K562 (cell line): ENCODE measurements at regions not wholly inside any gene's neighbourhood (a gene's known extent, or its start where the extent isn't known, plus 50 kb on each side); places are given as distances from the start of the nearest gene placed in this dataset.

Experiments
- ATAC-seq: fragments of 200-7000 bp; cut with Tn5 transposase; 3 replicates; pipeline ENCODE4 v1.9.1; 2020; ENCODE audit warnings: moderate library complexity
- BruUV-seq: library from RNA; stranded (reverse); fragments of 400-500 nt; replicated peaks from 2 replicates; lab custom pipeline; 2021; lab: Mats Ljungman, UMichigan
- CTCF ChIA-PET: fragments of 300-600 bp; formaldehyde crosslinking; extraction: SDS; loops from one replicate; lab custom pipeline; 2021; ENCODE audit warnings: low intra/inter-chr PET ratio; lab: Yijun Ruan, JAX
- POLR2A ChIA-PET: fragments of 300-600, 350-650 bp; sonication (Branson Sonifier 250); formaldehyde crosslinking; extraction: SDS; loops from one replicate; lab custom pipeline; 2021; ENCODE audit warnings: antibody characterized with exemption, inconsistent platforms; lab: Yijun Ruan, JAX
- DNase-seq, 4 experiments: peaks; one replicate each; pipeline versions ENCODE4 v3.0.0 to v3.0.0-alpha.2; 2011 to 2018; ENCODE audit warnings: low spot score in 3 of 4, mixed read lengths in 3 of 4; ENCODE audit errors: extremely low read depth in 1 of 4
- FAIRE-seq: peaks from 2 replicates; lab custom pipeline; 2011; peaks lifted over from hg19 to GRCh38; lab: Jason Lieb, UNC
- H2AFZ ChIP-seq: 2 replicates; pipeline ENCODE4 v1.6.0; 2011; ENCODE audit warnings: low read depth, low read length, control low read depth, inconsistent platforms
- H3K27ac ChIP-seq: fragments of 200-600 bp; 3 replicates; pipeline ENCODE4 v1.8.0; 2011; ENCODE audit warnings: low read depth, mild to moderate bottlenecking, control low read depth, inconsistent platforms, low read length, moderate library complexity, mixed read lengths; ENCODE audit errors: extremely low read depth
- H3K27me3 ChIP-seq, 2 experiments: fragments of 300-600 bp in 1 of 2; 2 replicates in 1 of 2; 3 replicates in 1 of 2; pipeline versions ENCODE4 v1.6.0 to v1.8.0; 2011; ENCODE audit warnings: inconsistent platforms in 2 of 2, low read length in 2 of 2, mild to moderate bottlenecking in 1 of 2, mixed read lengths in 1 of 2, moderate library complexity in 1 of 2; ENCODE audit not compliant: control insufficient read depth in 2 of 2, insufficient read depth in 2 of 2
- H3K36me3 ChIP-seq: fragments of 300-600 bp; 3 replicates; pipeline ENCODE4 v1.8.0; 2011; ENCODE audit warnings: mild to moderate bottlenecking, low read length, inconsistent platforms; ENCODE audit not compliant: control insufficient read depth, insufficient read depth
- H3K4me1 ChIP-seq, 2 experiments: fragments of 200-600 bp in 1 of 2; replicated peaks in 1 of 2; 2 replicates in 1 of 2; 3 replicates in 1 of 2; pipeline versions ENCODE4 v1.5.1 to v1.8.0; 2011; ENCODE audit warnings: inconsistent platforms in 2 of 2, low read length in 2 of 2, mild to moderate bottlenecking in 1 of 2, mixed read lengths in 1 of 2, moderate library complexity in 1 of 2; ENCODE audit not compliant: control insufficient read depth in 2 of 2, insufficient read depth in 2 of 2
- H3K4me2 ChIP-seq: 2 replicates; pipeline ENCODE4 v1.6.1; 2011; ENCODE audit warnings: low read length, control low read depth, inconsistent platforms, mixed read lengths; ENCODE audit not compliant: insufficient read depth
- H3K4me3 ChIP-seq: fragments of 200-600 bp; sonication (generic), shearing (Covaris generic); 2 replicates; pipeline ENCODE4 v1.5.1; 2016; ENCODE audit warnings: control low read depth, inconsistent platforms
- H3K79me2 ChIP-seq: fragments of 200-600 bp; 3 replicates; pipeline ENCODE4 v1.8.0; 2011; ENCODE audit warnings: low read length, inconsistent platforms; ENCODE audit not compliant: control insufficient read depth, insufficient read depth
- H3K9ac ChIP-seq, 2 experiments: 2 replicates each; pipeline versions ENCODE4 v1.6.0 to v1.6.1; 2011; ENCODE audit warnings: low read depth in 2 of 2, low read length in 2 of 2, control low read depth in 1 of 2, inconsistent platforms in 1 of 2, mild to moderate bottlenecking in 1 of 2, mixed read lengths in 1 of 2; ENCODE audit not compliant: insufficient read depth in 1 of 2
- H3K9me1 ChIP-seq: one replicate; pipeline ENCODE4 v1.6.0; 2011; ENCODE audit warnings: inconsistent platforms, mild to moderate bottlenecking, low read length, moderate library complexity; ENCODE audit not compliant: control insufficient read depth, insufficient read depth
- H3K9me3 ChIP-seq: replicated peaks from 2 replicates; pipeline ENCODE4 v1.5.1; 2011; ENCODE audit warnings: low read depth, low read length, inconsistent platforms; ENCODE audit not compliant: control insufficient read depth, insufficient read depth
- H4K20me1 ChIP-seq: replicated peaks from 2 replicates; pipeline ENCODE4 v1.6.1; 2011; ENCODE audit warnings: low read length, inconsistent platforms, mixed read lengths; ENCODE audit not compliant: control insufficient read depth, insufficient read depth
- ARNT ChIP-seq, 2 experiments: fragments of 450-650 bp; IDR thresholded peaks; 2 replicates each; pipeline ENCODE4 v1.6.1; 2016; ENCODE audit warnings: mild to moderate bottlenecking in 1 of 2
- BACH1 ChIP-seq: fragments of 200-800 bp; sonication (Bioruptor generic); IDR thresholded peaks from 2 replicates; pipeline ENCODE4 v1.6.1; 2016; ENCODE audit warnings: missing genetic modification characterization, missing compliant biosample characterization
- CCAR2 ChIP-seq: fragments of 200-400 bp; formaldehyde crosslinking; IDR thresholded peaks from 2 replicates; pipeline ENCODE4 v1.6.1; 2017; ENCODE audit warnings: mild to moderate bottlenecking, low read depth, low read length
- HDGF ChIP-seq: fragments of 450-650 bp; IDR thresholded peaks from 2 replicates; pipeline ENCODE4 v1.6.1; 2016
- PPARD ChIP-seq: fragments of 250-450 bp; sonication (Bioruptor Pico); IDR thresholded peaks from 2 replicates; pipeline ENCODE4 v1.8.0; 2022; ENCODE audit warnings: inconsistent platforms, mild to moderate bottlenecking, moderate library complexity
- SIN3A ChIP-seq, 2 experiments: fragments of 150-350 bp in 1 of 2; IDR thresholded peaks; 2 replicates each; pipeline ENCODE4 v1.6.1; 2011 to 2016; ENCODE audit warnings: borderline replicate concordance in 2 of 2, low read depth in 2 of 2, low read length in 2 of 2, mild to moderate bottlenecking in 2 of 2, moderate library complexity in 2 of 2; ENCODE audit not compliant: control insufficient read depth in 1 of 2
- WHSC1 ChIP-seq: IDR thresholded peaks from one replicate; pipeline ENCODE4 v1.6.1; 2012; ENCODE audit warnings: low read length, control low read depth, inconsistent platforms
- ZNF263 ChIP-seq: sonication (generic); formaldehyde crosslinking; IDR thresholded peaks from 2 replicates; pipeline ENCODE4 v1.8.0; 2022; ENCODE audit warnings: mild to moderate bottlenecking, missing genetic modification reagents, borderline replicate concordance
- WGBS: fragments of 100-300 bp; shearing (Covaris generic); methylation state at CpG from one replicate; pipeline ENCODE4 v1.1.6; 2016; ENCODE audit warnings: low coverage, mixed read lengths; ENCODE audit not compliant: insufficient coverage; ENCODE audit errors: missing lambda C conversion rate; 5-methylcytosine and 5-hydroxymethylcytosine counted together
- in situ Hi-C: fragments of 300-500 bp; cut with MboI; formaldehyde crosslinking; loops from 4 replicates; pipeline ENCODE4 v1.15.0; 2018; ENCODE audit warnings: inconsistent platforms, mixed read lengths
- intact Hi-C: fragments of 100-400 bp; cut with micrococcal nuclease; formaldehyde crosslinking; loops from 2 replicates; pipeline ENCODE4 v1.14.2; 2022
- TF ChIP-seq, protein P1 (sequence below), 2 experiments: fragments of 450-650 bp in 1 of 2; sonication (generic) in 1 of 2; formaldehyde crosslinking in 1 of 2; IDR thresholded peaks in 1 of 2; conservative IDR thresholded peaks in 1 of 2; 2 replicates each; pipeline versions ENCODE4 v1.6.1 to v1.8.1; 2016 to 2023; ENCODE audit warnings: mild to moderate bottlenecking in 2 of 2, moderate library complexity in 2 of 2, inconsistent platforms in 1 of 2, missing genetic modification reagents in 1 of 2
- TF ChIP-seq, protein P2 (sequence below): sonication (generic); formaldehyde crosslinking; IDR thresholded peaks from 2 replicates; pipeline ENCODE4 v1.8.0; 2023; ENCODE audit warnings: mild to moderate bottlenecking, missing genetic modification reagents
- TF ChIP-seq, protein P3 (sequence below): fragments of 450-650 bp; IDR thresholded peaks from 2 replicates; pipeline ENCODE4 v1.6.1; 2016; ENCODE audit warnings: low read depth

DNA sequence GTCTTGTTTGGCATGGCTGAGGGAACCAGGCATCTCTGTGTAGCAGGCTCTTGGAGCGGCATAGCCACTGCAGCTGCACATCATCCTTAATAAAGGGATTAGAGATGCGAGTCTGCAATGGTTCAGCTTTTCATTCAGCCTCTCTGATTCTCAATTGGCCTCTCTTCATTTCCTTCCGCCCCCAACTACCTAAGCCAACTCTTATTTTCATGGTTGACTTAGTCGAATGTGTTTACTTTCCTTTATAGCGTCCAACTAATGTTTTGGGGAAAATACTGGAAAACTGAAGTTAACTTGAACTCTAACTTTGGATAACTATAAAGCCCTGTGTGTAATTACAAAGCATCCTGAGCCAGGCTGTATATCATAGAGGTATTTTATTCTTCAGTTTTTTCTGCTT is 202.2 kb upstream of the KIAA1217 start:
- no TSS peak for BruUV-seq
- in situ Hi-C loops: no loop called here
- TF ChIP-seq WHSC1 (no peak), SIN3A (IDR thresholded peaks at IDR 0.05; ENCODE audit: borderline replicate concordance in 2 of 2, control insufficient read depth in 1 of 2, low read depth in 2 of 2, low read length in 2 of 2) (no peak), BACH1 (tag) (no peak), CCAR2 (no peak), HDGF (no peak), ZNF263 (CRISPR knock-in tag) (no peak), PPARD (CRISPR knock-in tag) (no peak), ARNT (IDR thresholded peaks at IDR 0.05) (no peak)
- TF ChIP-seq, protein P1, sequence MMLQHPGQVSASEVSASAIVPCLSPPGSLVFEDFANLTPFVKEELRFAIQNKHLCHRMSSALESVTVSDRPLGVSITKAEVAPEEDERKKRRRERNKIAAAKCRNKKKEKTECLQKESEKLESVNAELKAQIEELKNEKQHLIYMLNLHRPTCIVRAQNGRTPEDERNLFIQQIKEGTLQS (IDR thresholded peaks at IDR 0.05): no peak
- TF ChIP-seq, protein P1 (CRISPR knock-in tag; conservative IDR thresholded peaks at IDR 0.05): no peak
- TF ChIP-seq, protein P2, sequence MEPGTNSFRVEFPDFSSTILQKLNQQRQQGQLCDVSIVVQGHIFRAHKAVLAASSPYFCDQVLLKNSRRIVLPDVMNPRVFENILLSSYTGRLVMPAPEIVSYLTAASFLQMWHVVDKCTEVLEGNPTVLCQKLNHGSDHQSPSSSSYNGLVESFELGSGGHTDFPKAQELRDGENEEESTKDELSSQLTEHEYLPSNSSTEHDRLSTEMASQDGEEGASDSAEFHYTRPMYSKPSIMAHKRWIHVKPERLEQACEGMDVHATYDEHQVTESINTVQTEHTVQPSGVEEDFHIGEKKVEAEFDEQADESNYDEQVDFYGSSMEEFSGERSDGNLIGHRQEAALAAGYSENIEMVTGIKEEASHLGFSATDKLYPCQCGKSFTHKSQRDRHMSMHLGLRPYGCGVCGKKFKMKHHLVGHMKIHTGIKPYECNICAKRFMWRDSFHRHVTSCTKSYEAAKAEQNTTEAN (CRISPR knock-in tag): no peak
- TF ChIP-seq, protein P3, sequence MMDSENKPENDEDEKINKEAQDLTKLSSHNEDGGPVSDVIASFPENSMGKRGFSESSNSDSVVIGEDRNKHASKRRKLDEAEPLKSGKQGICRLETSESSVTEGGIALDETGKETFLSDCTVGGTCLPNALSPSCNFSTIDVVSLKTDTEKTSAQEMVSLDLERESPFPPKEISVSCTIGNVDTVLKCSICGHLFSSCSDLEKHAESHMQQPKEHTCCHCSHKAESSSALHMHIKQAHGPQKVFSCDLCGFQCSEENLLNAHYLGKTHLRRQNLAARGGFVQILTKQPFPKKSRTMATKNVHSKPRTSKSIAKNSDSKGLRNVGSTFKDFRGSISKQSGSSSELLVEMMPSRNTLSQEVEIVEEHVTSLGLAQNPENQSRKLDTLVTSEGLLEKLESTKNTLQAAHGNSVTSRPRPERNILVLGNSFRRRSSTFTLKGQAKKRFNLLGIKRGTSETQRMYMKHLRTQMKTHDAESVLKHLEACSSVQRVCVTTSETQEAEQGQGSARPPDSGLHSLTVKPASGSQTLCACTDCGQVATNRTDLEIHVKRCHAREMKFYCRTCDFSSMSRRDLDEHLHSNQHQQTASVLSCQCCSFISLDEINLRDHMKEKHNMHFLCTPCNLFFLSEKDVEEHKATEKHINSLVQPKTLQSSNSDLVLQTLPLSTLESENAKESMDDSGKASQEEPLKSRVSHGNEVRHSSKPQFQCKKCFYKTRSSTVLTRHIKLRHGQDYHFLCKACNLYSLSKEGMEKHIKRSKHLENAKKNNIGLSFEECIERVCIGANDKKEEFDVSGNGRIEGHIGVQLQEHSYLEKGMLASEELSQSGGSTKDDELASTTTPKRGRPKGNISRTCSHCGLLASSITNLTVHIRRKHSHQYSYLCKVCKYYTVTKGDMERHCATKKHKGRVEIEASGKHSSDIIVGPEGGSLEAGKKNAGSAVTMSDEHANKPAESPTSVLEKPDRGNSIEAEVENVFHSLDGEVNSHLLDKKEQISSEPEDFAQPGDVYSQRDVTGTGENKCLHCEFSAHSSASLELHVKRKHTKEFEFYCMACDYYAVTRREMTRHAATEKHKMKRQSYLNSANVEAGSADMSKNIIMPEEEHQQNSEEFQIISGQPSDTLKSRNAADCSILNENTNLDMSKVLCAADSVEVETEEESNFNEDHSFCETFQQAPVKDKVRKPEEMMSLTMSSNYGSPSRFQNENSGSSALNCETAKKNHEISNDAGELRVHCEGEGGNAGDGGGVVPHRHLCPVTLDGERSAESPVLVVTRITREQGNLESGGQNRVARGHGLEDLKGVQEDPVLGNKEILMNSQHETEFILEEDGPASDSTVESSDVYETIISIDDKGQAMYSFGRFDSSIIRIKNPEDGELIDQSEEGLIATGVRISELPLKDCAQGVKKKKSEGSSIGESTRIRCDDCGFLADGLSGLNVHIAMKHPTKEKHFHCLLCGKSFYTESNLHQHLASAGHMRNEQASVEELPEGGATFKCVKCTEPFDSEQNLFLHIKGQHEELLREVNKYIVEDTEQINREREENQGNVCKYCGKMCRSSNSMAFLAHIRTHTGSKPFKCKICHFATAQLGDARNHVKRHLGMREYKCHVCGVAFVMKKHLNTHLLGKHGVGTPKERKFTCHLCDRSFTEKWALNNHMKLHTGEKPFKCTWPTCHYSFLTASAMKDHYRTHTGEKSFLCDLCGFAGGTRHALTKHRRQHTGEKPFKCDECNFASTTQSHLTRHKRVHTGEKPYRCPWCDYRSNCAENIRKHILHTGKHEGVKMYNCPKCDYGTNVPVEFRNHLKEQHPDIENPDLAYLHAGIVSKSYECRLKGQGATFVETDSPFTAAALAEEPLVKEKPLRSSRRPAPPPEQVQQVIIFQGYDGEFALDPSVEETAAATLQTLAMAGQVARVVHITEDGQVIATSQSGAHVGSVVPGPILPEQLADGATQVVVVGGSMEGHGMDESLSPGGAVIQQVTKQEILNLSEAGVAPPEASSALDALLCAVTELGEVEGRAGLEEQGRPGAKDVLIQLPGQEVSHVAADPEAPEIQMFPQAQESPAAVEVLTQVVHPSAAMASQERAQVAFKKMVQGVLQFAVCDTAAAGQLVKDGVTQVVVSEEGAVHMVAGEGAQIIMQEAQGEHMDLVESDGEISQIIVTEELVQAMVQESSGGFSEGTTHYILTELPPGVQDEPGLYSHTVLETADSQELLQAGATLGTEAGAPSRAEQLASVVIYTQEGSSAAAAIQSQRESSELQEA: no peak

More for the DNA sequence above, 202.2 kb upstream of the KIAA1217 start:
- Histone ChIP-seq H3K79me2 (no peaks in the 10 kb centered on the region), H3K4me2 (no peak overlapping the region), H3K27ac (no peak overlapping the region), H3K9me3 (no peaks in the 10 kb centered on the region; the same call in 1 of the 2 replicates), H3K9me1 (no peaks in the 10 kb centered on the region), H3K36me3 (no peaks in the 10 kb centered on the region), H3K4me1 (no peaks in the 10 kb centered on the region), H2AFZ (no peak overlapping the region), H4K20me1 (no peaks in the 10 kb centered on the region), H3K27me3 (no peaks in the 10 kb centered on the region), H3K4me3 (no peak overlapping the region), H3K9ac (no peak overlapping the region)
- no peak for FAIRE-seq
- intact Hi-C loops: no loop called here
- ChIA-PET CTCF (no interaction called here), POLR2A (interaction anchor here (0.5 kb wide), 1 partner anchor 563 kb away, joined by 5 read pairs; no protein-coding TSS in a partner anchor)
- no peak for ATAC-seq
- no peak for DNase-seq
- WGBS: 0% methylated on average over 5 of the region's 5 CpGs
